GM19328 (cell line): ENCODE measurements at regions not wholly inside any gene's neighbourhood (a gene's known extent, or its start where the extent isn't known, plus 50 kb on each side); places are given as distances from the start of the nearest gene placed in this dataset.

Experiments
- ATAC-seq: cut with Tn5 transposase; IDR thresholded peaks from one replicate; pipeline ENCODE4 v1.9.1; 2021; ENCODE audit warnings: mild to moderate bottlenecking, moderate library complexity; ENCODE audit not compliant: unreplicated experiment

DNA sequence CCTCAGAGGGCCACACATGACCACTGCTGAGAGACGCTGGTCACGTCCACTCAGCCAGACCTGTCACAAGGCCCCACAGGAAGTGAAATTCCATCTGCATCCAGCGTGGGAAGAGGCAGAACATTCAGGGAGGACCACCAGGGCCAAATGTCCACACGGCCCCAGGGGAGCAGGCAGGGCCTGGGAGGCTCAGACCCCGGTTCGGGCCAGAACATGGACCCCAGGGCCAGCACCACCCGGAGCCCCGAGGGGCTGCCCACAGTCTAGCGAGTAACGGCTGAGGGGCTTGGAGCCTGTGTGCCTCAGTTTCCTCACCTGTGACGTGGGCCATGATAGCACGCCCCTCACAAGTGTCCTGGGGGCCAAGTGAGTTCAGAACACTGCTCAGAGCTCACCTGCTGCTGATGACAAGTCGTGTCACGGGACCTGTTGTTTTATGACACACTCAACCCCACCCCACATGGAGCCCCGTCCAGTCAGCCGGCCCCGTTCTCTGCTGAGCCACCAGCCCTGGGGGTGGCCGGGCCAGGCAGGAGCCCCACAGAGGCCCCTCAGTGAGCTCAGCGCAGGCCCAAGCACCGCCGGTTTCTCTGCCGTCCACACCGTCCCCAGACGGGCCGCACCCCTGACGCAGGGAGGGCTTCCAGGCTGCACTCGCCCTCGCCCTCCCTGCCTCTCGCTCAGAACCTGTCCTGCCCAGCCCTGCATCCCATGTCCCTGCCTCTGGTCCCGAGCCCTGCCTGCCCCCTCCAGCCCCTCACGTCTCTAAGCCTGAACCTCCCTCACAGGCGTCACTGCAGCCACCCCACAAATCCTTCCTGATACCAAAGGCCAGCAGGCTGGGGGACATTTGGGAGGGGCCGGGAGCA is 79.5 kb upstream of the GALNT9 start:
- no peak for ATAC-seq

DNA sequence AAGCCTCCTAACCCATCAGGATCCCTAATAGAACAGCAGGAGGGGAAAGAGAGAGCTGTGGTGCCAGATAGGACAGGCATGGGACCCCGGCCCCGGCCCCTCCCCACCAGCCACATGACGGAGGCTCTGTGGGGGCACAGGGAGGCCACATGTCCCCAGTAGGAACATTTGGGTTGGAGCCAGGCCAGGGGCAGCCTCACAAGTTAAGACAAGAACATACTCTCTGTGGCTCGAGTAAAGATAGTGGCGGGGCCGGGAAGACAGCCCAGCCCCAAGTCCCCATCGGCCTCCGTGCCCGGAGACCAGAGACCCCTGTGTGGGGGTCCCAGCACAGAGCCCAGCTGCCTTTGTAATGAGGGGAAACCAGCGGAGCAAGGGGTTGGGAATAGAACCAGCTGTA is 78.6 kb upstream of the GALNT9 start:
- ATAC-seq: no peak

DNA sequence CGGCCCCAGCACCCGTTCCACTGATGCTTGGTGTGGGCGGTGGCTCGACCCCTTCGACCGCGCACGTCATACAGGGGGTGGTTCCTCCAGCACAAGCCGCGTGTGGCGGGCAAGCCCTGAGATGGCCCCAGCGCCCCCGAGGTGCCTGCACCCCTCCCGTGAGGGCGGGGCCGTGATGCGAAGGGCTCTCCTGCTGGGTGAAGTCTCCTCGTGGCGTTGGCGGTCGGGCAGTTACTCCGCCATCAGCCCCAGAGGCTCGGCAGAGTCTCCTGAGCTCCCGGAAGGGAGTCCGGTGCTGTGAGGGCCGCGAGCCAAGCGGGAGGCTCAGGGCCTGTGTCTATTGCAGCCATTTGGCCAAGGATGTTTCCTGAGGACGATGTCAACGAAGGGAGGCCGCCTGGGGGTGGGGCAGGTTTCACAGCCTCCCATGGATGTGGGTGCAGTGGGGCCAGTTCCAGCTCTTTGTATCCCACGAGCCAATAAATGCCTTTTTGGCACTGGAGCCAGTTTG is 78.1 kb upstream of the GALNT9 start:
- no peak for ATAC-seq

DNA sequence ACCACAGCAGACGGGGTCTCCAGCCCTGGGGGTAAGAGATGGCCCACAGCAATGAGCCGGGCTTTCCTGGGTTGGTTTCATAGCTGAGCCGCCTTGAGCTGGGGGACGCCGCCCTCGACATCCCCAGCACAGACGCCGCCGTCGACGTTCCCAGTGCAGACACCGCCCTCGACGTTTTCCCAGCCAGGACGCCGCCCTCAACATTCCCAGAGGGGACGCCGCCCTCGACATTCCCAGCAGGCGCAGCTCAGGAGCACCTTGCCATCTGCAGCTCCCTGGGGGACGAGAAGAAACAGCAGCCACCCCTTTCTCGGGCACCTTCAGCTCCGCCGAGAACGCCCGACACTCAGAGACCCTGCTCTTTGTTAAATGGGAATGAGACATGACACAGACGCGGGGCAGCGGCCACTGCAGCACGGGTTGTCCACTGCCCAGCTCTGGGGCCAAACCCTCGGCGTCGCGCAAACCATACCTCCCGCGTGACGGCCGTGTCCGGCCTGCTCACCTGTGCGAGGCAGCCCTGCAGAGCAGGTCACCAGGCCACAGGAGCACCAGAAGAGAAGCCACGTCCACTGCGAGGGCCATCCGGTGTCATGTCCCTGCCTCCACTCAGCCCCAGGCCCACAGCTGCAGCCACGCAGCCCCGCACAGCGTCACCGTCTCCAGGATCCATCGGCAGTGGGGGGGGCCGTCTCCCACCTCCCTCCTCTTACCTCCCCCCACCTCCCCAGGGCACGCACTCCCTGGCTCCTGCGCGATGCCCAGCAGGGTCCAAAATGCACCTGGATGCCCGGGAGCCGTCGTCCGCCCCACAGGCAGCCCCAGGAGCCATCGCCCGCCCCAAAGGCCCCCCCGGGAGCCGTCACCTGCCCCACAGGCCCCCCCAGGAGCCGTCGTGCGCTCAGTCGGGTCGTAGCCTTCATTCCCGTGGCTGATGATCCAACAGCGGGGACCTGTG is 77.4 kb upstream of the GALNT9 start:
- no peak for ATAC-seq

DNA sequence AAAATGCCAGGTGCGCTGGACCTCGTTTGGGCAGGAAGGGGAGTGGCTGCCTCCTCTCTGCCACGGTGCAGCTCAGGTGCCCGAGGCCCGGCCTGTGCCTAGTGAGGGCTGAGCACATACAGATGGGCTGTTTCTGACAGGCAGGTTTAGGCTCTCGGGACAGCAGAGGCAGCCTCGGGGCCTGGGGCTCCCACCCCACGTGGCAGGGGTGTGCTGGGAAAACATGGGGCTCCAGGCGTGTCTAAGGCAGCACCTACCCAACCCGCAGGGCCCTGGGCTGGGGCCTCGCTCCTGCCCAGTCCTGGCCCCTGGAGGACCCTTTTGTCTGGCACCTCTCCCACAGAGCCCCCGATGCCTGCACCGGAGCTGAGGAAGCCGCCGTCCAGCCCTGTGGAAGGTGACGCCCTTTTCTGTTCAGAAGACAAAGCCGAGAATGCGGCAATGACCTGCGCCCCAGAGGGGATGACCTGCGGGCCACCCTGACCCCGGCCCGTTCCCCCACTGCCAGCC is 76.4 kb upstream of the GALNT9 start:
- ATAC-seq: no peak

DNA sequence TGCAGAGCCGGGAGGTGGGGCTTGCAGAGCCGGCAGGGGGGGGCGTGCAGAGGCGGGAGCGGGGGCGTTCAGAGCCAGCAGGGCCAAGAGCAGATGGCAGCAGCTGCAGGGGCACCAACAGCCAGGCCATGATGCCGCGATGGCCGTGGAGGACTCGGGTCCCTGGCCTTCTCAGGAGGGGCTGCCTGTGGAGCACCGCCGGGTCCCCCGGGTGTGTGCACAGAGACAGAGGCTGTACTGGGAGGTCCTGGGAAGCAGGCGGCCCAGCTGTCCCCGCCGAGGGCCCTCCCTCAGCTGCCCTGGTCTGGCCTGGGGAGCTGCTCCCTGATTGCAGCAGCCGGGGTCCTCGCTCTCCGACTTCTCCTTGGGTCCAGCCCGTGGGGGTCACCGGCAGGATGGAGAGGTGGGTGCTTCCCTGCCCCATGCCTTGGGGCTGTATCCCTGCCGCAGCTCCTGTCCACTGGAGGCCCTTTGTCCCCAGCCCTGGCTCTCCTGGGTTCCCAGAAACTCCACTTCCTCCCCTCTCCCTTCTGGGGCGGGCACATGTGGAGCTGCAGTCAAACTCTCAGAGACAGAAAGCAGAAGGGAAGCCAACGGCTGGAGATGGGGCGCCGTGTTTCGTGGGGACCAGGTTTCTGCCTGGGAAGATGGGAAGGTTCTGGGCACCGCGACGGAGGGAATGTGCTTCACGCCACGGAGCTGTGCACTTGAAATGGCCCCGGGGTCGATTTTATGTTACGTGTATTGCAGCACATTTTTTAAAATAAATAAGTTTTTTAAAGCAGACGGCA is 75.8 kb upstream of the GALNT9 start:
- no peak for ATAC-seq

DNA sequence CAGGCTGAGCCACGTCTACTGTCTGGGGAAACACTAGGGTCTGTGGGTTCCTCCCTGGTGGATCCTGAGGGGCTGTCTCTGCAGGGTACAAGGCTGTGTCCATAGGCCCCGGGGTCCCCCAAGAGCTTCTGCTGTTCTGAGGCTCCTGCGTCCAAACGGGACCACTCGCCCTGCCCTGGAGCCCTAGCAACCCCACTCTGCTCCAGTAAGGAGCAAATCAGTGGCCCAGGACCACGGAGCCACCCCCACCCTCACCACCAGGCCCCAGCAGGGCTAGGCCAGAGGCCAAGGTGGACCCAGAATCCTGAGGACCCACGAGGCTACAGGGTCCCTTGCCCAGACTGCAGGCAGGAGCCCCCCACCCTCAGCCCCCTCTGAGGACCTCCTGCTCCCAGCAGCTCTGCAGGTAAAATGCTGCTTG is 75.1 kb upstream of the GALNT9 start:
- no peak for ATAC-seq

DNA sequence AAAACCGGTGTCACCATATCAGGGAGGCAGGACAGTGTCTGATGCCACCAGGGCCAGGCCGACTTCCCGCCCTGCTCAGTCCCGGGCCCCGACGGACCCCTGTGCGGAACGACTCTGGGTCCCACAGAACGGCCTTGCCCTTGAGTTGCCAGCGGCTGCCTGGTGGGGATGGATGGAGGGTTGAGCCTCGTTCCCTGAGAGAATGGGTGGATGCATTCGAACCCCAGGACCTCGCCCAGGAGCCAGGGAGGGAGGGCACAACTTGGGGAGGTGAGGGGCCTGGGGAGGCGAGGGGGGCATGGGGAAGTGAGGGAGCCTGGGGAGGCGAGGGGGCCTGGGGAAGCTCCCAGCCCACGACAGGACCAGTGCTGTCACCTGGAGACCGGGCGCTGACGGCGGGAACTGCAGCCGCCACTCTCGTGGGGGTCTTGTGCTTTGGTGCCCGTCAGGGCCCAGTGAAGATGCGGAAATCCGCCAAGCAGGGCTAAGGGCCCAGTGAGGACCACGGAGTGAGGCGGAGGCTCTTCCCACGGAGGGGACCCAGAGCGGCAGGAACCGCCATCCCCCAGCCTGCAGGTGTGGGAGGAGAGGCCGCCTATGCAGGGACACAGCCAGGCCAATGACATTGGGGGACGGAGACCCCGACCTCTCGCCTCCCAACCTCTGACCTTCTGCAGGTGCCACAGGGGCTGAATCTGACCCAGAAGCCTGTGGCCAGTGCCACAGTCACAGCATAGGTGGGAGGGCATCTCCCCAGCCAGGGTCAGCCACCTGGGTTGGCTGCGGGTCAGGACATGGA is 74.4 kb upstream of the GALNT9 start:
- no peak for ATAC-seq

DNA sequence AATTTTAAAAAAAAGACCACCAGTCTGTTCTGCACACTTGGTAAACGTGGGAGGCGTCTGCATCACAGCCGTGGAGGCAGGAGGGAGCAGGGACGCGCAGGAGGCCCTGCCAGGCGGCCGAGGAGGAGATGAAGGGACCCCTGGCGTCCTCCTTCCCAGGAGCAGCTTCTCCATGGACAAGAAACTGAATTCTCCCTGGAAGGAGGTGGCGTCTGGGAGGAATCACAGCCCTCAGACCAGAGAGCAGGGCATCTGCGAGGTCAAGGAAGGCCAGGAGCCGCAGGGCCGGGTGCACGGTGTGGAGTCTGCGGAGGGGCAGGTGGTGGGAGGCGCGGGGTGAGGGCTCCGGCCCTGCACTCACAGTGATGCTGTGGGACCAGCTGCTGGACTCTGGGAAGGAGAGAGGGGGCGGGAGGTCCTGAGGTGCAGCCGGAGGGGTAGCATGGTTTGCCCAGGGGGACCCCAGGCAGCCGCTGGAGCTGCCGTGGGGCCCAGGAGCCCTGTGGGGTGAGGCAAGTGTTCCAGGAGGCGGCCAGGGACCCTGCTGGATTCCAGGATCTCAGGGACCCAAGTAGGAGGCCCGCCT is 73.5 kb upstream of the GALNT9 start:
- no peak for ATAC-seq

DNA sequence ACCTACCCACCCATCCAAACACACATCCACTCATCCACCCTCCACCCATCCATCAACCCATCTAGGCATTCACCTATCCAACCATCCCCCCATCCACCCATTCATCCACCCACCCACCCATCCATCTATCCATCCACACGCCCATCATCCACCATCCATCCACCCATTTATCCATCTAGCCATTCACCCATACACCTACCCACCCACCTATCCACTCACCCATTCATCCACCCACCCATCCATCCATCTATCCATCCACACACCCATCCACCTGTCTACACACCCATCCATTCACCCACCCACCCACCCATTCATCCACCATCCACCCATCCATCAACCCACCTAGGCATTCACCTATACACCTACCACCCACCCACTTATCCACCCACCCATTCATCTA is 72.6 kb upstream of the GALNT9 start:
- ATAC-seq: no peak

DNA sequence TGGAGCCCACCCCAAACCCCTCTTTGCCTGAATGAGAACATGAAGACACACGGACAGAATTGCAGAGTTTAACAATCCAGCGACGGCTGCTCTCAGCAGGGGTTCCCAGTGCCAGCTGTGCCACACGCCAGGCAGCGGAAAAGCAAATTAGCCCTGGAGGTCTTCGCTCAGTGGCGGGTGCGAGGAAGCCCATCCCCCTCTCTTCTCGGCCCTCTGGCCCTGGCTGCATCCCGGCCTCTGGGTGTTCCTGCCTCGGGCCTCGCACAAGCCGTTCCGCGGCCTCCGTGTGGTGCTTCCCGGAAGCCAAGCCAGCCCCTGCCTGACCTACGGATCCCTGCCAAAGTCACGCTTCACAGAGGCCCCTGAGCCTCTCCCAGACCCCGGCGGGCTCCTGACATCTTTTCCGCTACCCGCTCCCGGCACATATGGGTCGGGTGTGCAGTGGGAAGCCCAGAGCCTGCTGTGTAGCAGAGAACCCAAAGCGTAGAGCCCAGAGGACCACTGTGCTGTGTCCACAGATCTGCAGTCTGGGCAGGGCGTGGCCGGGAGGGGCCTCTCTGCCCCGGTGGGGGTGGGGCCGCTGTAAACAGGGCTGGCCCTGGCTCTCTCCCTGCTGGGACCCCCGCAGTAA is 70.7 kb upstream of the GALNT9 start:
- ATAC-seq: no peak

DNA sequence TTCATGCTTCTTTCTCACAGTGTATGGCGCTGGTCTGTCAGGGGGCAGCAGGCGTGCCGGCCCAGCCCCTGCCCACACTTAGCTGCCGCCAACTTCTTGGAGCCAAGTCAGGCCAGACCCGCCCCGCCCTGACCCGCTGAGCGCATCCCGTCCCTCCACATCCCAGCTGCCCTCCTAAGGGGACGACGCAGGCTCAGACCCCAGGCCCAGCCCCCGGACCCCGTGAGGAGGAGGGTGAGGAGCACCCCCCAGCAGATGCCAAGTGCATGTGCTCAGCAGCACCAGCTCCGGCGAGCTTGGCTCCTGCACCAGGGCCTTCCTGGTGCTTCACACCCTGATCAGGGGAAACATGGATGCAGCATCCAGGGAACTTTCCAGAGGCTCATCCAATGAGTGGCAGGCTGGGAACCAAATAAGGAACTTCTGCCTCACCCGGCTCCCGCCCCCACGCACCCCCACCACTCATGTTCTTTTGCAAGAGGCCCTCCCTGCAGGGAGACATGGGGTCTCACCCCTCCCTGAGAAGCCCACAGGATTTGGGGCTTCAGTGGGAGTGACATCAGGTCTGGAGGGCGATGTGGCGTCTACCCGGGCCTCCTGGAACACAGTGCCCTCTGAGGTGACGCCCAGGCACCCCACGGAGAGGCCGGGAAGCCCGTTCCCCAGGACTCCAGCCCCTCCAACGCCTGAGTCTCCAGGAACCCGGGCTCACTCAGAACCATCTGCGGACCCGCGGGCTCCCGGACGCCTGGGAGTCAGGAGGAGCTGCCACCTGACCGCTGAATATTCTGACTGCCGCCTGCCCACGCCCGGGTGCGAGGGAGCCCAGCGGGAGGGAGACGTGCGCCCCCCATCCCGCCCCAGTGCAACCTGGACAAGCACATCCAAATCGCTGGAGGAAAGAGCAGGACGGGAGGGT is 70.0 kb upstream of the GALNT9 start:
- no peak for ATAC-seq

DNA sequence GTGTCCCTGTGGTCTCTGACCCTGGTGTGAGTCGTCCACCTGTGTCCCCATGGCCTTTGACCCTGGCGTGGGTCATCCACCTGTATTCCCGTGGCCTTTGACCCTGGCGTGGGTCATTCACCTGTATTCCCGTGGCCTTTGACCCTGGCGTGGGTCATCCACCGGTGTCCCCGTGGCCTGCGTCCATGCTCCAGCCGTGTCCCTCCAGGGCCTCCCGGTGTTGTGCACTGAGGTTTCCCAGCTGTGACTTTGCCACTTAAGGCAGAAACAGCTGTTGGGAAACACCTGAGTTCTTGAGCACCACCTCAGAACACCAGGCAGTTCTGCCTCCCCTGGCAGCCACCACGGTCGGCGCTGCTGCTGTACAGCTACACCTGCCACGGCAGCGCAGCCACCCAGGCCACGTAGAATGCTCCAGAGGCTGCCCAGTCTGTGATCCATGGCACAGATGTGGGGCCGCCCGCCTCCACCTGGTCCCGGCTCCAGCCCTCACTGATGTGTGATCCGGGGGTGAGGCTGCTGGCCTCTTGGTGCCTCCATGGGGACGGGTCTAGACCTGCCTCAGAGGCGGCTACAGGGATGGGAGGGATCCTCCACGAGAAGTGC is 69.1 kb upstream of the GALNT9 start:
- no peak for ATAC-seq

DNA sequence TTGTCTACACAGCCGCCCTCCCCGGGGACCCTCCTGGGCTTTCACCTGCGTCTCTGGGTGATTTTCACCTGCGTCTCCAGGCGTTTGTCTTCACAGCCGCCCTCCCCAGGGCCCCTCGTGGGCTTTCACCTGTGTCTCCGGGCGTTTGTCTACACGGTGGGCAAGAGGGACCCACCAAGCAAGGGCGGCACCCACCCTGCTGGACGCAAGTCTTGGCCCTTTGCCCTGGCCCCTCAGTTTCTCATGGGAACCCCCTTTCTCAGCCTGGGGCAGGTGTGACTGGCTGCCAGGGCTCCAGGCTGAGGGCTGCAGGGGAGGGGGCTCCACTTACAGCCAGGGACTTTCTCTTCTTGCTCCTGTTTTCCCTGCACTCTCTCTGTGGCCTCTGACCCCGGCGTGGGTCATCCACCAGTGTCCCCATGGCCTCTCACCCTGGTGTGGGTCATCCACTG is 68.6 kb upstream of the GALNT9 start:
- ATAC-seq: no peak

DNA sequence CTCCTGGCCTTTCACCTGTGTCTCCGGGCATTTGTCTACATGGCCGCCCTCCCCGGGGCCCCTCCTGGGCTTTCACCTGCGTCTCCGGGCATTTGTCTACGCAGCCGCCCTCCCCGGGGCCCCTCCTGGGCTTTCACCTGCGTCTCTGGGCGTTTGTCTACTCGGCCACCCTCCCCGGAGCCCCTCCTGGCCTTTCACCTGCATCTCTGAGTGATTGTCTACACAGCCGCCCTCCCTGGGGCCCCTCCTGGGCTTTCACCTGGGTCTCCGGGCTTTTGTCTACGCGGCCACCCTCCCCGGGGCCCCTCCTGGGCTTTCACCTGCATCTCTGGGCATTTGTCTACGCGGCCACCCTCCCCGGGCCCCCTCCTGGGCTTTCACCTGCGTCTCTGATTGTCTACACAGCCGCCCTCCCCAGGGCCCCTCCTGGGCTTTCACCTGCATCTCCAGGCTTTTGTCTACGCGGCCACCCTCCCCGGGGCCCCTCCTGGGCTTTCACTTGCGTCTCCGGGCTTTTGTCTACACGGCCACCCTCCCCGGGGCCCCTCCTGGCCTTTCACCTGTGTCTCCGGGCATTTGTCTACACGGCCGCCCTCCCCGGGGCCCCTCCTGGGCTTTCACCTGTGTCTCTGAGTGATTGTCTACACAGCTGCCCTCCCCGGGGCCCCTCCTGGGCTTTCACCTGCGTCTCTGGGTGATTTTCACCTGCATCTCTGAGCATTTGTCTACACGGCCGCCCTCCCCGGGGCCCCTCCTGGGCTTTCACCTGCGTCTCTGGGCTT is 68.0 kb upstream of the GALNT9 start:
- no peak for ATAC-seq

DNA sequence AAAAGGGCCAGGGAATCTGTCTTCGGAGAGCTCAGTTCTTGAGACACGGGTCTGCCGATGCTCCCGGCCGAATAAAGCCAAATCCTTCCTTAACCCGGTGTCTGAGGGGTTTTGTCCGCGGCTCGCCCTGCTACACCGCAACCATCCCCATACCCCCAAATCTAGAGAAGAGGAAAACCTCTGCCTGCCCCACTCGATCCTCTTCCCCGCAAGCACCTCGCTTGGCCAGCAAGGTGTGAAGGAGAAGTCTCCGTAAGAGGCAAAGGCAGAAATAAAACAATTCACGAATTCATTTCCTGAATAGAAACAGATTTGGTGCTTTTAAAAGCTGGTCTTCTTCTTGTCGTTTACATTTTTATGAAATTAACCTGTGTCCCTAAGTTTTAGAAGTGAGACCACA is 67.3 kb upstream of the GALNT9 start:
- no peak for ATAC-seq

DNA sequence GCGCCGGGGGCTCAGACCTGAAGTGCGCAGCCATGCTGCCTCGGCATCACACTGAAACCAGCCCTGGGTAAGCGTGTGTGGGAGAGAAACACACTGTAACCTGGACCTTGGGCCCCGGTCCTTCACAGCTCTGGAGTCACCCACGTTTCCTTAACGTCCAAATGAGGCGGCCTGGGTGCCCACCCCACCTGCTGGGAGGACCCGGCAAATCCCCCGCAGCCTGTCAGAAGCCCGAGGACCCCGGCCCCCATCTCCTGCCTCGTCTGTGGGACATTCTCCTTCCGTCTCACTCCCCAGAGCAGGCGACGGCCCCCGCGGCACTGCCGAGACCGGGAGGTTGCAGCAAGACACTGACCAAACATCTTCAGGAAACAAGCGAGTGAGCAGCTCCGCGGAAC is 66.5 kb upstream of the GALNT9 start:
- ATAC-seq: no peak
